HEK293 (cell line): ENCODE measurements at regions not wholly inside any gene's neighbourhood (a gene's known extent, or its start where the extent isn't known, plus 50 kb on each side); places are given as distances from the start of the nearest gene placed in this dataset.

Source experiments
- CTCF ChIA-PET: fragments of 350-600 bp; formaldehyde crosslinking; extraction: SDS; loops from one replicate; lab custom pipeline; 2021; ENCODE audit warnings: antibody characterized with exemption; lab: Yijun Ruan, JAX
- POLR2A ChIA-PET: fragments of 300-600 bp; formaldehyde crosslinking; extraction: SDS; loops from one replicate; lab custom pipeline; 2020; ENCODE audit warnings: antibody characterized with exemption, inconsistent platforms; lab: Yijun Ruan, JAX
- H3K27ac ChIP-seq: fragments of 200-500 bp; sonication (Bioruptor generic); 2 replicates; pipeline ENCODE4 v1.5.1; 2014; ENCODE audit warnings: low read depth, low read length, control low read depth, inconsistent platforms; ENCODE audit errors: extremely low read depth
- H3K36me3 ChIP-seq, 2 experiments: fragments of 200-500 bp in 1 of 2; sonication (Bioruptor generic) in 1 of 2; 1 replicate in 1 of 2; 2 replicates in 1 of 2; pipeline ENCODE4 v1.5.1; 2014 to 2017; ENCODE audit warnings: inconsistent platforms in 2 of 2, low read length in 2 of 2; ENCODE audit not compliant: control insufficient read depth in 2 of 2, insufficient read depth in 1 of 2
- H3K4me1 ChIP-seq: fragments of 200-500 bp; sonication (Bioruptor generic); 2 replicates; pipeline ENCODE4 v1.5.1; 2014; ENCODE audit warnings: mild to moderate bottlenecking, low read length, inconsistent platforms; ENCODE audit not compliant: control insufficient read depth, insufficient read depth
- H3K4me3 ChIP-seq: 2 replicates; pipeline ENCODE4 v1.5.1; 2011; ENCODE audit warnings: low read depth, mild to moderate bottlenecking, control low read depth, low read length, moderate library complexity
- H3K9me3 ChIP-seq: fragments of 200-500 bp; sonication (Bioruptor generic); 2 replicates; pipeline ENCODE4 v1.5.1; 2014; ENCODE audit warnings: low read depth, low read length, inconsistent platforms; ENCODE audit not compliant: control insufficient read depth, insufficient read depth
- BCL11A ChIP-seq: fragments of 450-650 bp; formaldehyde crosslinking; IDR thresholded peaks from 2 replicates; pipeline ENCODE4 v1.5.1; 2016; ENCODE audit warnings: low read depth, missing biosample characterization, missing genetic modification characterization
- HOXA7 ChIP-seq: sonication (generic); formaldehyde crosslinking; IDR thresholded peaks from 2 replicates; pipeline ENCODE4 v1.8.1; 2022; ENCODE audit warnings: missing genetic modification reagents, borderline replicate concordance
- IKZF3 ChIP-seq: fragments of 450-650 bp; IDR thresholded peaks from 2 replicates; pipeline ENCODE4 v1.5.0; 2018; ENCODE audit warnings: missing biosample characterization, mild to moderate bottlenecking, missing genetic modification characterization, moderate library complexity
- SETDB1 ChIP-seq: IDR thresholded peaks from one replicate; pipeline ENCODE4 v1.6.1; 2017; ENCODE audit warnings: mild to moderate bottlenecking, low read length, moderate library complexity, mixed read lengths; ENCODE audit not compliant: insufficient read length
- SP7 ChIP-seq: fragments of 450-650 bp; formaldehyde crosslinking; IDR thresholded peaks from 2 replicates; pipeline ENCODE4 v1.5.1; 2016; ENCODE audit warnings: missing biosample characterization, missing genetic modification characterization
- TRIM28 ChIP-seq: IDR thresholded peaks from 2 replicates; pipeline ENCODE4 v1.6.1; 2011; ENCODE audit warnings: low read length, control low read depth, borderline replicate concordance
- ZFP3 ChIP-seq: fragments of 450-650 bp; formaldehyde crosslinking; IDR thresholded peaks from 2 replicates; pipeline ENCODE4 v1.5.1; 2016; ENCODE audit warnings: low read depth, missing biosample characterization, missing genetic modification characterization
- ZIC2 ChIP-seq: fragments of 450-650 bp; formaldehyde crosslinking; IDR thresholded peaks from 2 replicates; pipeline ENCODE4 v1.5.1; 2016; ENCODE audit warnings: missing biosample characterization, missing genetic modification characterization
- ZNF155 ChIP-seq: fragments of 450-650 bp; formaldehyde crosslinking; IDR thresholded peaks from 2 replicates; pipeline ENCODE4 v1.5.1; 2016; ENCODE audit warnings: missing biosample characterization, missing genetic modification characterization
- ZNF174 ChIP-seq: fragments of 450-650 bp; formaldehyde crosslinking; IDR thresholded peaks from 2 replicates; pipeline ENCODE4 v1.5.0; 2017; ENCODE audit warnings: missing biosample characterization, mild to moderate bottlenecking, missing genetic modification characterization
- ZNF175 ChIP-seq: fragments of 450-650 bp; formaldehyde crosslinking; IDR thresholded peaks from 2 replicates; pipeline ENCODE4 v1.5.1; 2016; ENCODE audit warnings: missing biosample characterization, missing genetic modification characterization
- ZNF23 ChIP-seq: fragments of 450-650 bp; formaldehyde crosslinking; IDR thresholded peaks from 2 replicates; pipeline ENCODE4 v1.5.1; 2016; ENCODE audit warnings: missing biosample characterization, missing genetic modification characterization, borderline replicate concordance
- ZNF239 ChIP-seq: fragments of 450-650 bp; formaldehyde crosslinking; IDR thresholded peaks from 2 replicates; pipeline ENCODE4 v1.5.1; 2016; ENCODE audit warnings: missing biosample characterization, missing genetic modification characterization
- ZNF248 ChIP-seq: fragments of 450-650 bp; formaldehyde crosslinking; IDR thresholded peaks from 2 replicates; pipeline ENCODE4 v1.5.1; 2017; ENCODE audit warnings: missing biosample characterization, missing genetic modification characterization
- ZNF292 ChIP-seq: fragments of 450-650 bp; formaldehyde crosslinking; IDR thresholded peaks from 2 replicates; pipeline ENCODE4 v1.5.1; 2016; ENCODE audit warnings: low read depth, missing biosample characterization, missing genetic modification characterization, borderline replicate concordance
- ZNF426 ChIP-seq: fragments of 450-650 bp; formaldehyde crosslinking; IDR thresholded peaks from 2 replicates; pipeline ENCODE4 v1.5.1; 2017; ENCODE audit warnings: missing biosample characterization, missing genetic modification characterization, mild to moderate bottlenecking, inconsistent platforms, moderate library complexity
- ZNF514 ChIP-seq: fragments of 450-650 bp; formaldehyde crosslinking; IDR thresholded peaks from 2 replicates; pipeline ENCODE4 v1.5.1; 2016; ENCODE audit warnings: missing biosample characterization, missing genetic modification characterization
- ZNF560 ChIP-seq: fragments of 450-650 bp; formaldehyde crosslinking; IDR thresholded peaks from 2 replicates; pipeline ENCODE4 v1.5.1; 2017; ENCODE audit warnings: missing biosample characterization, missing genetic modification characterization, borderline replicate concordance
- ZNF561 ChIP-seq: fragments of 450-650 bp; IDR thresholded peaks from 2 replicates; pipeline ENCODE4 v1.5.1; 2018; ENCODE audit warnings: missing biosample characterization, missing genetic modification characterization, borderline replicate concordance
- ZNF585B ChIP-seq: fragments of 450-650 bp; formaldehyde crosslinking; IDR thresholded peaks from 2 replicates; pipeline ENCODE4 v1.5.1; 2016; ENCODE audit warnings: missing biosample characterization, missing genetic modification characterization
- ZNF600 ChIP-seq: fragments of 450-650 bp; formaldehyde crosslinking; IDR thresholded peaks from 2 replicates; pipeline ENCODE4 v1.5.1; 2016; ENCODE audit warnings: missing biosample characterization, missing genetic modification characterization
- ZSCAN16 ChIP-seq: fragments of 450-650 bp; formaldehyde crosslinking; IDR thresholded peaks from 2 replicates; pipeline ENCODE4 v1.5.1; 2016; ENCODE audit warnings: missing biosample characterization, missing genetic modification characterization
- TF ChIP-seq, protein P1 (sequence below): fragments of 450-650 bp; formaldehyde crosslinking; IDR thresholded peaks from 2 replicates; pipeline ENCODE4 v1.5.1; 2016; ENCODE audit warnings: missing biosample characterization, missing genetic modification characterization
- TF ChIP-seq, protein P2 (sequence below): fragments of 450-650 bp; formaldehyde crosslinking; IDR thresholded peaks from 2 replicates; pipeline ENCODE4 v1.5.1; 2016; ENCODE audit warnings: missing biosample characterization, missing genetic modification characterization, borderline replicate concordance
- TF ChIP-seq, protein P3 (sequence below): fragments of 450-650 bp; formaldehyde crosslinking; IDR thresholded peaks from 2 replicates; pipeline ENCODE4 v1.5.1; 2017; ENCODE audit warnings: missing biosample characterization, mild to moderate bottlenecking, missing genetic modification characterization, moderate library complexity
- TF ChIP-seq, protein P4 (sequence below): fragments of 450-650 bp; formaldehyde crosslinking; IDR thresholded peaks from 2 replicates; pipeline ENCODE4 v1.5.1; 2016; ENCODE audit warnings: missing biosample characterization, missing genetic modification characterization
- TF ChIP-seq, protein P5 (sequence below): fragments of 450-650 bp; IDR thresholded peaks from 2 replicates; pipeline ENCODE4 v1.5.1; 2018; ENCODE audit warnings: missing biosample characterization, mild to moderate bottlenecking, missing genetic modification characterization

DNA sequence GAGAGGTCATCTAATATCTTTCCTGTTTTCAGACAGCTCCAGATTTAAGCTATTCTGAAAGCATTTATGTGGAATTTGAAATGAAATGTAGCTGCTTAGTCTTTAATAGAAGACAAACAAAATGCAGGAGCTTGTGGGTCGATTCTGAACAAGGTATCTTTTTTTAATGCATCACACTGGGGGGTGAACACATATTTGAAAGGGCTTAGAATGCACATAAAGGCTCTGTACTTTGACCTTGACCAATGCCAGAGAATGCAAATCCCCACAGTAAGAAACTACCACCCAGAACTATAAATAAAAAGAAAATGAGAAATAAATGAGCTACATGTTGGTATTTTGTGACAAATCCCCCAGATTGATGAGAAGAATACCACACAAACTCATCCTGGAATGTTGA is 489.3 kb downstream of the PIK3C3 start (continued):
- no peak for TF ChIP-seq ZNF23 (tag by site-specific recombination)

DNA sequence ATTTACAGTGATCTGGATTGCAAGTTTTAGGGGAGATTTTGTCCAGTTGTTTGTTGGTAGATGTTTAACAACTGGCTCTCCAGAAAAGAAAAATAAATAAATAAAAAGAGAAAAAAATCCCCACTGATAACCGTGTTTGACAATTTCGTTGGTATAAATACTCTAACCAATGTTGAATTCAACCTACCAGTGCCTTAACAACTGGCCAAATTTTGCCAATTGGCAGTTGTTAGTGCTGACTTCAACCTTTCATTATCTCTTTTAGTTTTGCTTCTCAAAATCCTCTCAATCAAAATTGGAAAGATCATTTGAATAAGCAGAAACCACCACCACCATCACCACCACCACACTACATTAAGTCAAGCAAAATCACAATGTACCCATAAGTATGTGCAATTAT is 490.3 kb downstream of the PIK3C3 start:
- ChIA-PET CTCF (no interaction called here), POLR2A (no interaction called here)
- Histone ChIP-seq H3K4me3 (no peak overlapping the region), H3K9me3 (no peaks in the 10 kb centered on the region; the same call in 1 of the 2 replicates), H3K27ac (no peak overlapping the region), H3K36me3 (no peaks in the 10 kb centered on the region), H3K4me1 (no peaks in the 10 kb centered on the region)
- TF ChIP-seq ZSCAN16 (tag by site-specific recombination) (no peak), ZNF585B (tag by site-specific recombination) (no peak), ZNF248 (tag by site-specific recombination) (no peak), ZNF292 (no peak), SETDB1 (no peak), ZNF426 (tag by site-specific recombination) (no peak), ZIC2 (no peak), ZNF560 (tag by site-specific recombination) (no peak), SP7 (tag by site-specific recombination) (no peak), ZNF600 (no peak), ZNF175 (tag by site-specific recombination) (no peak), ZNF514 (tag by site-specific recombination) (no peak), ZNF561 (tag by site-specific recombination) (no peak), BCL11A (tag by site-specific recombination) (no peak)
- TF ChIP-seq, protein P1, sequence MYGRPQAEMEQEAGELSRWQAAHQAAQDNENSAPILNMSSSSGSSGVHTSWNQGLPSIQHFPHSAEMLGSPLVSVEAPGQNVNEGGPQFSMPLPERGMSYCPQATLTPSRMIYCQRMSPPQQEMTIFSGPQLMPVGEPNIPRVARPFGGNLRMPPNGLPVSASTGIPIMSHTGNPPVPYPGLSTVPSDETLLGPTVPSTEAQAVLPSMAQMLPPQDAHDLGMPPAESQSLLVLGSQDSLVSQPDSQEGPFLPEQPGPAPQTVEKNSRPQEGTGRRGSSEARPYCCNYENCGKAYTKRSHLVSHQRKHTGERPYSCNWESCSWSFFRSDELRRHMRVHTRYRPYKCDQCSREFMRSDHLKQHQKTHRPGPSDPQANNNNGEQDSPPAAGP (tag by site-specific recombination), result no peak
- TF ChIP-seq, protein P2, sequence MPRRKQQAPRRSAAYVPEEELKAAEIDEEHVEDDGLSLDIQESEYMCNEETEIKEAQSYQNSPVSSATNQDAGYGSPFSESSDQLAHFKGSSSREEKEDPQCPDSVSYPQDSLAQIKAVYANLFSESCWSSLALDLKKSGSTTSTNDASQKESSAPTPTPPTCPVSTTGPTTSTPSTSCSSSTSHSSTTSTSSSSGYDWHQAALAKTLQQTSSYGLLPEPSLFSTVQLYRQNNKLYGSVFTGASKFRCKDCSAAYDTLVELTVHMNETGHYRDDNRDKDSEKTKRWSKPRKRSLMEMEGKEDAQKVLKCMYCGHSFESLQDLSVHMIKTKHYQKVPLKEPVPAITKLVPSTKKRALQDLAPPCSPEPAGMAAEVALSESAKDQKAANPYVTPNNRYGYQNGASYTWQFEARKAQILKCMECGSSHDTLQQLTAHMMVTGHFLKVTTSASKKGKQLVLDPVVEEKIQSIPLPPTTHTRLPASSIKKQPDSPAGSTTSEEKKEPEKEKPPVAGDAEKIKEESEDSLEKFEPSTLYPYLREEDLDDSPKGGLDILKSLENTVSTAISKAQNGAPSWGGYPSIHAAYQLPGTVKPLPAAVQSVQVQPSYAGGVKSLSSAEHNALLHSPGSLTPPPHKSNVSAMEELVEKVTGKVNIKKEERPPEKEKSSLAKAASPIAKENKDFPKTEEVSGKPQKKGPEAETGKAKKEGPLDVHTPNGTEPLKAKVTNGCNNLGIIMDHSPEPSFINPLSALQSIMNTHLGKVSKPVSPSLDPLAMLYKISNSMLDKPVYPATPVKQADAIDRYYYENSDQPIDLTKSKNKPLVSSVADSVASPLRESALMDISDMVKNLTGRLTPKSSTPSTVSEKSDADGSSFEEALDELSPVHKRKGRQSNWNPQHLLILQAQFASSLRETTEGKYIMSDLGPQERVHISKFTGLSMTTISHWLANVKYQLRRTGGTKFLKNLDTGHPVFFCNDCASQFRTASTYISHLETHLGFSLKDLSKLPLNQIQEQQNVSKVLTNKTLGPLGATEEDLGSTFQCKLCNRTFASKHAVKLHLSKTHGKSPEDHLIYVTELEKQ (tag by site-specific recombination), result no peak
- TF ChIP-seq, all 188 proteins: peak for 0

DNA sequence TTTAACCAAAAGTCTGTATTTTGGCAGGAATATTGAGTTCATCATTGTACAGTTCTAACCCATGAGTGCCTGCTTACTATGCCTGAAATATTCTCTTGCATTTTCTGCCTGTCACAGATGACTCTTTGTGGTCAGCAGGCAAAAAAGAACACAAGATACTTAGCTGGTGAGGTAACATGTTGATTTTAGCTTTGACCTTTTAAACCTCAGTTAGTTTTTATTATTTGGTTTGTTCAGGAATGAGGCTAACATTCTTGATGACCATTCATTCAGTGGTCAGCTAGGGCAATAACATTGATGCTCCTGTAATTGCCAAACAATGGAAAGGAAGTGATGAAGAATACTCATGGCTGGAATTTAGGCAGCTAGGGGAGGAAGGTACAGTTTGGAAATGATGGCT is 491.2 kb downstream of the PIK3C3 start:
- no peak overlapping the region for H3K4me3 ChIP-seq
- TF ChIP-seq, protein P3, sequence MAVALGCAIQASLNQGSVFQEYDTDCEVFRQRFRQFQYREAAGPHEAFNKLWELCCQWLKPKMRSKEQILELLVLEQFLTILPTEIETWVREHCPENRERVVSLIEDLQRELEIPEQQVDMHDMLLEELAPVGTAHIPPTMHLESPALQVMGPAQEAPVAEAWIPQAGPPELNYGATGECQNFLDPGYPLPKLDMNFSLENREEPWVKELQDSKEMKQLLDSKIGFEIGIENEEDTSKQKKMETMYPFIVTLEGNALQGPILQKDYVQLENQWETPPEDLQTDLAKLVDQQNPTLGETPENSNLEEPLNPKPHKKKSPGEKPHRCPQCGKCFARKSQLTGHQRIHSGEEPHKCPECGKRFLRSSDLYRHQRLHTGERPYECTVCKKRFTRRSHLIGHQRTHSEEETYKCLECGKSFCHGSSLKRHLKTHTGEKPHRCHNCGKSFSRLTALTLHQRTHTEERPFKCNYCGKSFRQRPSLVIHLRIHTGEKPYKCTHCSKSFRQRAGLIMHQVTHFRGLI, result no peak
- no peak for TF ChIP-seq ZNF155 (tag by site-specific recombination)
- no peak for TF ChIP-seq ZNF239 (tag by site-specific recombination)
- no peak for TF ChIP-seq ZFP3 (tag by site-specific recombination)
- TF ChIP-seq ZNF561 (tag by site-specific recombination), result no peak
- TF ChIP-seq TRIM28, result no peak
- TF ChIP-seq, protein P4, sequence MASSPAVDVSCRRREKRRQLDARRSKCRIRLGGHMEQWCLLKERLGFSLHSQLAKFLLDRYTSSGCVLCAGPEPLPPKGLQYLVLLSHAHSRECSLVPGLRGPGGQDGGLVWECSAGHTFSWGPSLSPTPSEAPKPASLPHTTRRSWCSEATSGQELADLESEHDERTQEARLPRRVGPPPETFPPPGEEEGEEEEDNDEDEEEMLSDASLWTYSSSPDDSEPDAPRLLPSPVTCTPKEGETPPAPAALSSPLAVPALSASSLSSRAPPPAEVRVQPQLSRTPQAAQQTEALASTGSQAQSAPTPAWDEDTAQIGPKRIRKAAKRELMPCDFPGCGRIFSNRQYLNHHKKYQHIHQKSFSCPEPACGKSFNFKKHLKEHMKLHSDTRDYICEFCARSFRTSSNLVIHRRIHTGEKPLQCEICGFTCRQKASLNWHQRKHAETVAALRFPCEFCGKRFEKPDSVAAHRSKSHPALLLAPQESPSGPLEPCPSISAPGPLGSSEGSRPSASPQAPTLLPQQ (tag by site-specific recombination), result no peak
- no peak for TF ChIP-seq HOXA7 (CRISPR knock-in tag)
- TF ChIP-seq, protein P5, sequence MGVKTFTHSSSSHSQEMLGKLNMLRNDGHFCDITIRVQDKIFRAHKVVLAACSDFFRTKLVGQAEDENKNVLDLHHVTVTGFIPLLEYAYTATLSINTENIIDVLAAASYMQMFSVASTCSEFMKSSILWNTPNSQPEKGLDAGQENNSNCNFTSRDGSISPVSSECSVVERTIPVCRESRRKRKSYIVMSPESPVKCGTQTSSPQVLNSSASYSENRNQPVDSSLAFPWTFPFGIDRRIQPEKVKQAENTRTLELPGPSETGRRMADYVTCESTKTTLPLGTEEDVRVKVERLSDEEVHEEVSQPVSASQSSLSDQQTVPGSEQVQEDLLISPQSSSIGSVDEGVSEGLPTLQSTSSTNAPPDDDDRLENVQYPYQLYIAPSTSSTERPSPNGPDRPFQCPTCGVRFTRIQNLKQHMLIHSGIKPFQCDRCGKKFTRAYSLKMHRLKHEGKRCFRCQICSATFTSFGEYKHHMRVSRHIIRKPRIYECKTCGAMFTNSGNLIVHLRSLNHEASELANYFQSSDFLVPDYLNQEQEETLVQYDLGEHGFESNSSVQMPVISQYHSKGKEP (tag by site-specific recombination), result no peak
- no peak for TF ChIP-seq ZNF174 (tag by site-specific recombination)
- TF ChIP-seq IKZF3 (tag by site-specific recombination), result no peak
- CTCF ChIA-PET, result no interaction called here
- POLR2A ChIA-PET, result no interaction called here
- no peaks in the 10 kb centered on the region for H3K36me3 ChIP-seq
- no peak overlapping the region for H3K27ac ChIP-seq
- no peaks in the 10 kb centered on the region for H3K4me1 ChIP-seq
- H3K9me3 ChIP-seq, result no peaks in the 10 kb centered on the region; the same call in 1 of the 2 replicates
